Astrocyte of the cerebellum (primary cell): ENCODE measurements at regions not wholly inside any gene's neighbourhood (a gene's known extent, or its start where the extent isn't known, plus 50 kb on each side); places are given as distances from the start of the nearest gene placed in this dataset.

Experiments
- DNase-seq: peaks from one replicate; pipeline ENCODE4 v3.0.0-alpha.2; 2011; ENCODE audit warnings: low read depth
- H3K4me3 ChIP-seq: 2 replicates; pipeline ENCODE4 v1.5.1; 2011; ENCODE audit warnings: mild to moderate bottlenecking, low read depth, low read length, moderate library complexity
- CTCF ChIP-seq: IDR thresholded peaks from 2 replicates; pipeline ENCODE4 v1.5.1; 2012; ENCODE audit warnings: low read length, low read depth, moderate library complexity, mild to moderate bottlenecking; ENCODE audit errors: missing control alignments
- in situ Hi-C: cut with HindIII; loops from 2 replicates; pipeline ENCODE4 v1.10.0; 2017; ENCODE audit warnings: low sequenced_read_pairs

- DNase-seq = no peak
- in situ Hi-C loops = no loop called here
- H3K4me3 ChIP-seq = no peak overlapping the region
- TF ChIP-seq CTCF = no peak
Measured at GRCh38 chr2:30084915-30085314, 61.9 kb upstream of the YPEL5 start.

GRCh38 chr2:30089171-30089570 is 57.6 kb upstream of the YPEL5 start:
- no peak overlapping the region for H3K4me3 ChIP-seq
- in situ Hi-C loops = no loop called here
- no peak for TF ChIP-seq CTCF
- no peak for DNase-seq

- no peak for TF ChIP-seq CTCF
- no peak for DNase-seq
- H3K4me3 ChIP-seq = no peak overlapping the region
- in situ Hi-C loops = no loop called here
Measured at GRCh38 chr2:30095402-30095801, 51.4 kb upstream of the YPEL5 start.

GRCh38 chr2:30096451-30096850 is 50.4 kb upstream of the YPEL5 start:
- no peak for TF ChIP-seq CTCF
- in situ Hi-C loops = no loop called here
- DNase-seq = no peak
- no peak overlapping the region for H3K4me3 ChIP-seq
